HG03460 (cell line): ENCODE measurements at regions not wholly inside any gene's neighbourhood (a gene's known extent, or its start where the extent isn't known, plus 50 kb on each side); places are given as distances from the start of the nearest gene placed in this dataset.
"Not testable (repeated sequence)": the region's sequence is repeated elsewhere in the genome, so short reads cannot be mapped to it uniquely, and the experiment has no call there.

ENCODE experiments used
- ATAC-seq: cut with Tn5 transposase; IDR thresholded peaks from one replicate; pipeline ENCODE4 v1.9.1; 2021; ENCODE audit not compliant: unreplicated experiment

GRCh38 chr12:14207905-14208551 lies 157.5 kb upstream of the ATF7IP start:
- no peak for ATAC-seq

DNA sequence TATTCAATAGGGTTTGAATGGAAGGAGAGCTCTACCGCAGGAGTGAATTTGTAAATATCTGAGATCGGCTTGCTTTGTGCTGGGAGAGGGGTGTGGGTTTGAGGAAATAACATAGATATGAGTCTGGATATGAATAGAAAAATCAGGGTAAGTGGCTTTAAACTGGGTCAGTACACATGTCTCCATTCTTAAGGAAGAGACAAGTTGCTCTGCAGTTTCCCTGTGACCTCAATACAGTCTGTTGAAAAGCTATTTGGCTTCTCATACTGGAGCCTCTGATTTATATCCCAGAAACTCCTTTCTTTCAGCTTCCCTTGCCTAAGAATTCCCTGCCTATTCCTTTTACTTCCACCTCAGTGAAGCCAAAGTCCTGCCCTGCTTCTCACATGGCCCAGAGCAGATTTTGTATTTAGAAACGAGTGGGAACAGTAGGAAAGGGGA lies 153.5 kb upstream of the ATF7IP start:
- no peak for ATAC-seq

- no peak for ATAC-seq
These were observed 151.9 kb upstream of the ATF7IP start for GRCh38 chr12:14213542-14213941.

DNA sequence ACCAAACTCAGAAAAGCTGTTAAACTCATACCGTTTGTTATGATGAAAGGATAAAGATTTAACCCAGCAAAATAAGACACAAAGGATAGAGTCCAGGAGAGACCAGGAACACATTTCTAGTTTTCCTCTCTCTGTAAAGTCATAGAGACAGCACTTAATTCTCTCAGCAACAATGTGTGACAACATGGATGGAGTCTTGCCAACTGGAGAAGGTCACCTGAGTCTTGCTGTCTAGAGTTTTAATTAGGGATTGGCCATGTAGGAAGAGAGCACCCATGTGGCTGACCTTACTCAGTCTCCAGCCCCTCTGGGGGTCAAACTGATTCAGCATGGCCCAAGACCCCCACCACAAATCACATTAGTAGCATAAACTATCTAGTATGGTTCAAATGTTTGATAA lies 151.0 kb upstream of the ATF7IP start:
- ATAC-seq = no peak

GRCh38 chr12:14215949-14216348 lies 149.5 kb upstream of the ATF7IP start:
- not testable (repeated sequence) for ATAC-seq

GRCh38 chr12:14216405-14217294 lies 148.8 kb upstream of the ATF7IP start:
- ATAC-seq = no peak

DNA sequence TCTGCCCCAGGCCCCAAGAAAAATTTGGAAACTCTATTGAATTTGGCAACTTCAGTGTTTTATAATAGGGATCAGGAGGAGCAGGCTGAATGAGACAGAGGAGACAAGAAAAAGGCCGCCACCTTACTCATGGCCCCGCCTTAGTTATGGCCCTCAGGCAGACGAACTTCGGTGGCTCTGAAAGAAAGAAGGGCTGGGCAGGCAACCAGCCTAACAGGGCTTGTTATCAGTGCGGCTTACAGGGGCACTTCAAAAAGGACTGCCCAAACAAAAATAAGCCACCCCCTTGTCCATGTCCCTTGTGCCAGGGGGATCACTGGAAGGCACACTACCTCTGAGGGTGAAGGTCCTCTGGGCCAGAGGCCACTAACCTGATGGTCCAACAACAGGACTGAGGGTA lies 146.3 kb upstream of the ATF7IP start:
- ATAC-seq = no peak

GRCh38 chr12:14219670-14220069 lies 145.8 kb upstream of the ATF7IP start:
- not testable (repeated sequence) for ATAC-seq

- ATAC-seq = no peak
These were observed 140.4 kb upstream of the ATF7IP start for GRCh38 chr12:14225064-14225463.

DNA sequence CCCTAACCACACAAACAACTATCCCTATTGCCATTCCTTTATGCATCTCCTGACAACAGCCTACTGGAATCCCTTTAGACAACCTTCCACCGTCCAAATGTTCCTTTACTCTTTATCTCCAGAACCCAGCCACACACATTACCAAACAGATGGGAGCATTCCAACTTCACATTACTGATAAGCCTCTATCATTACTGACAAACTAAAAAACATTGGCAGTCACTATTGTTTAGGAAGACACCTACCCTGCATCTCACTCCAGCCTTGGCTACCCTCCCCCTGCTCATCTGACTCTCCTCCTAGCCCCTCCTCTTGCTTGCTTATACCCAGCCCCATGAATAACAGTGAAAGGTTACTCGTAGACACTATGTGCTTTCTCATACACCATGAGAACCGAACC lies 130.3 kb upstream of the ATF7IP start:
- not testable (repeated sequence) for ATAC-seq

GRCh38 chr12:14236641-14237040 lies 128.8 kb upstream of the ATF7IP start:
- not testable (repeated sequence) for ATAC-seq

GRCh38 chr12:14238221-14238792 lies 127.2 kb upstream of the ATF7IP start:
- ATAC-seq = no peak

DNA sequence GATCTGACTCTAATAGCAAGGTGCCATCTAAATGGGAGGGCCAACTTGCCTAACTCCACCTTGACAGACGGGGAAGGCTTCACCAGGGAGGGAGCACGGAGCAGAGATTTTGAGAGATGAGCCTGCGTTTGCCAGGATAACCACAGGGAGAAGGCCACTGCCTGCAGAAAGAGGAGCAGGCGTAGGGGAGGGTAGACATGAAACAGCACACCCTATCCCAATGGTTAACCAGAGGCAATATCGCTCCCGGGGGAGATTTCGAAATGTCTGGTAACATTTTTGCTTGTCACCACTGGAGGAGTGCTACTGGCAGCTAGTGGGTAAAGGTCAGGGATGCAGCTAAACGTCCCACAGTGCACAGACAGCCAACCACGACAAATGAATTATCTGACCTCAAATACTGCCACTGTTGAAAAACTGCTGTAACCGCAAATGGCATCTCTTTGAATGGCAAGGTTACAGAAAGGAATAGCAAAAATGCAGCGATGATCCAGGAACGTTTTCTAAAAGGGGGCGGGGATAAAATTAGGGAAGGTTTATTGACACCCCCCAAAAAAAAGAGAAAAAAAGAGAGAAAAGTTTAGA lies 126.0 kb upstream of the ATF7IP start:
- peak; percentile 75 for ATAC-seq

DNA sequence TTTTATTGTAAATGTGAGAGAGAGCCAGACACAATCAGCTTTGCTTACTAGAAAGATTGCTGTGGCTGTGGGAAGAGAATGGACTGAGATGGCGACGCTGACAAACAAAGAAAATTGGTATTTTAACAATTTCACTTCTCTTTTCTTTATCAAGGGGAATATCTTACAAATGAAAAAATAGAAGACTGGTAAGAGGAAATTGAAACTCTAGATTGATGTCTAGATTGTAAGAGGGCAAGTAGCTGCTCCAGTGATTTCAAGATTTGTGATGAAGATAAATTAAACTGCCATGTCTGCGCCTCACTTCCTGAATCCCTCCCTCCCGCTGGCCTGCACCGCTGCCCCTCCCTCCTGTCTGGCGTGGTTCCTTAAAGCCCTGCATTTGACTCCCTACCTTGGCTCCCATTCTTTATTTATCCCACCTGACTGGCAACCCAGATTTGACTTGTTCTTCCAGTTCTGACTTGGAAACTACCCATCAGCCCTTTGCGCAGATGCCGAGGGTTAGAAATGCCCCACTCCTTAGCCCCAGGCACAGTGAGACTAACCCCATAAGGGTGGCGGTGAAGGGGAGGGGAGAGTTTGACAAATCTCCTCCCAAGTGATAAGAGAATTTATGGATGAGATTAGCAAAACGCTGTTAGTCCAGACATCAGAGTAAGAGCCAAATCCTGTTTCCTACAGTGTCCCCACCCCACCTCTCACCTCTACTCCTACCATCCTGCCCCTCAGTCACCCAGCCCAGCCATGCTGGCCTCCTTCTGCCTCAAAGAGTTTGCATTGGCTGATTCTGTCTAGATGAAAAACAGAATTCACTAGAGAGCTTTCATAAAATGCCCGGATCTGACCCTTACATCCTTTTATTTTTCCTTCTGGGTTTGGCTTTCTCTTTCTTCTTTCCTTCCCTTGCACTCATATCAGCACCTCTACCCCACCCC lies 125.3 kb upstream of the ATF7IP start:
- peak; percentile 53 for ATAC-seq

GRCh38 chr12:14240873-14241220 lies 124.6 kb upstream of the ATF7IP start:
- no peak for ATAC-seq

GRCh38 chr12:14242825-14243224 lies 122.7 kb upstream of the ATF7IP start:
- not testable (repeated sequence) for ATAC-seq

DNA sequence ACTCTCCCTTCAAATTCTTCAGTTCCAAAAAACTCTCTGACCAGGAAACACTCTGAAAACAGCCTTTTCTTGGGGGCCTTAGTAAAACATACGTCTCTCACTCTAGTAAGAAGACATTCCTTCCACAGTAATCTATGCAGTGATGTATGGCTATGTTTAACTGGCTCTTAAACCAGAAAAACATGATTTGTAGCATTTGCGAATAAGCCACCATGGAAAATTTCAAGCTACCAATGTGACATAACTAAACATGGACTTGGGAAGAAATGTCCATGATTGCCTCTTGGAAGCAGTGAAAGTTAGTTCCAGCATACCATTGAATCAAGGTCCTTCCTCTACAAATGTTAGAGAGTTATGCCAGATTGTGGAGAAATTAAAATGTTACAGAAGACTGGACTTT lies 121.5 kb upstream of the ATF7IP start:
- ATAC-seq = no peak

GRCh38 chr12:14244876-14245669 lies 120.4 kb upstream of the ATF7IP start:
- ATAC-seq = no peak

- ATAC-seq = no peak
These were observed 118.3 kb upstream of the ATF7IP start for GRCh38 chr12:14247166-14247565.

DNA sequence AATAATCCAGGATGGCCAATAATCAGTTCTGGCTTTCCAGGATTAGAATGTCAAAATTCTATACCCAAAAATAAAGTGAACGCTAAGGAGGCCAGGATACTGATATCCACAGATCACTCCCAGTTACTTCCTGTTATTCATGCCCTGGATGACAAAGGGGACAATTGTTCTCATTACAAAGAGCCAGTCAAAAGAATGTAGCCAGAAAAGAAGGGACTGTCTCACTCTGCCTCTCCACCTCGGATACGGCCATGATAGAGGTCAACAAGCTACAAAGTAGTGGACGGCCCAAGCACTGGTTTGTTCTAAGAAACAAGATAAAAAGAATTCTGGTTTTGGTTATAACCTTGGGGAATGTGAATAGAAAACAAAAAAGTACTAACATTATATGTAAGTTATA lies 116.1 kb upstream of the ATF7IP start:
- no peak for ATAC-seq
